Thyroid gland (tissue), 4 donors: ENCODE measurements at regions not wholly inside any gene's neighbourhood (a gene's known extent, or its start where the extent isn't known, plus 50 kb on each side); places are given as distances from the start of the nearest gene placed in this dataset.

ENCODE experiments used
- CTCF ChIP-seq, 6 experiments: fragments of 200-600 bp in 3 of 6; fragments of 450-650 bp in 3 of 6; sonication (generic) in 3 of 6; IDR thresholded peaks; one replicate each; pipeline ENCODE4 v1.5.1; 2016 to 2019; ENCODE audit warnings: antibody characterized with exemption in 6 of 6, mild to moderate bottlenecking in 2 of 6, inconsistent platforms in 1 of 6, moderate library complexity in 1 of 6
- POLR2A ChIP-seq, 2 donors: fragments of 450-650 bp; IDR thresholded peaks; one replicate each; pipeline ENCODE4 v1.6.1; 2017; ENCODE audit warnings: antibody characterized with exemption in 2 of 2, mild to moderate bottlenecking in 2 of 2, moderate library complexity in 1 of 2

- no peak for TF ChIP-seq CTCF (IDR thresholded peaks at IDR 0.05)
- no peak for TF ChIP-seq POLR2A (IDR thresholded peaks at IDR 0.05)
Measured at GRCh38 chr9:84589542-84589941, 80.0 kb upstream of the NTRK2 start.
